GM19240 (cell line): ENCODE measurements at regions not wholly inside any gene's neighbourhood (a gene's known extent, or its start where the extent isn't known, plus 50 kb on each side); places are given as distances from the start of the nearest gene placed in this dataset.

ENCODE experiments used
- DNase-seq: peaks from one replicate; pipeline ENCODE4 v3.0.0; 2011; ENCODE audit warnings: low spot score; ENCODE audit not compliant: insufficient read length

DNA sequence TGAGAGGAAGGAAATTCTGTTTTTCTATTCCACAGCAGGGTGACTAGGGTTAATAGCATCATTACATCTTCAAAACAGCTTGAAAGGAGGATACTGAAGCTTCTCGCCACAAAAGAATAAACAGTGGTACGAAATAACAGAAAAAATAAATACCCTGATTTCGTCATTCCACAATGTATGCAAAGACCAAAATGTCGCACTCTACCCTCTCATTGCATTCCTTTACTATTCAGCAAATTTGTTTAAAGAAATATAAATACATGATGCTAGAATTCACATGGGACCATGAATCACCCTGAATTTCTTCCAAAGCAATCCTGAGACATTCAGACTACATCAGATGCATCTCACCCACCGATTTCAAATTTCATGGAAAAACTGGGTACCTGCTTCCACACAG is 112.3 kb upstream of the TOP3B start:
- DNase-seq = no peak

DNA sequence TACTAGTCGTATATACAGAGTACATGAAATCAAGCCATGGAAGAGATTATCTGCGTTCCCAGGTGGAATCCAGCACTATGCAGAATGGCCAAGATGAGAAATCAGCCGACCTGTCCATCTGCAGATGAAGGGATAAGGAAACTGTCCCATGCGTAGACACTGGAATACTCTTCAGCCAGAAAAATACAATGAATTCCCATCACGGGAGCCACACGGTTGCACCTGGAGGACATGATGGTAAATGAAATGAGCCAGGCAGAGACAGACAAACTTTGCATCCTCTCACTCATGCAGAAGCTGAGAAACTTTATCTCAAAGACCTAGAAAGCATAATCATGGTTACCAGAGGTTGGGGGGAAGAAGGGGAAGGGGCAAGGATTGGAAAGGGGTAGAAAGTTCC is 111.9 kb upstream of the TOP3B start:
- DNase-seq = no peak

DNA sequence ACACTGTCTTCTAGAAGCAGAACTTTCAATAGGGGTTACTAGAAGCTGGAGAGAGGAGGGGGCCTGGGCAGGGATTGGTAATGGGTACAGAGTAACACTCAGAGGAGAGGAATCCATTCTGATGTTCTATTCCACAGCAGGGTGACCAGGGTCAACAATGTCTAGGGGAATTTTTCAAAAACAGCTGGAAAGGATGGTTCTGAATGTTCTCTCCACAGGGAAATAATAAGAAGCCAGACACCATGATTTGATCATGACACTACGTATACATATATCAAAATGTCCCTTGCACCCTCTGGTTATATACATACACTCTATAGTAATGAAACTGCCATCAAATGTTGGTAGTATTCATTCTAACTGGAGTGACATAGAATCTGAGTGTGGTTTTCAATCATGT is 111.2 kb upstream of the TOP3B start:
- no peak for DNase-seq

DNA sequence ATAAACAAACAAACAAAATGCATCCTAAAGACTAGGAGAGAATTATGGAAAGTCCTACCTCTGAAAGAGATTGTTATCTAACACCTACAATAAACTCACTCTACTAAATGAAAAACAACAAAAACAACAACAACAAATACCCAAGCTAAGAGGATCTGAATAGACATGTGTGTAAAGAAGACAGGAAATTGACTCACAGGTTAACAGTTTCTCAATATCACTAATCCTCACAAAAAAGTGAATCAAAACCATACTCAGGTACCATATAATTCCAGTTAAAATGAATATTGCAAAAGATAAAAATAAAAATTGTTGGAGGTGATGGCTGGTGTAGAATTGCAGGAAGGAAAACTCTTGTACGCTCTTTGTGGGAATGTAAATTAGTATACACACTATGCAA is 110.4 kb upstream of the TOP3B start:
- DNase-seq = no peak

DNA sequence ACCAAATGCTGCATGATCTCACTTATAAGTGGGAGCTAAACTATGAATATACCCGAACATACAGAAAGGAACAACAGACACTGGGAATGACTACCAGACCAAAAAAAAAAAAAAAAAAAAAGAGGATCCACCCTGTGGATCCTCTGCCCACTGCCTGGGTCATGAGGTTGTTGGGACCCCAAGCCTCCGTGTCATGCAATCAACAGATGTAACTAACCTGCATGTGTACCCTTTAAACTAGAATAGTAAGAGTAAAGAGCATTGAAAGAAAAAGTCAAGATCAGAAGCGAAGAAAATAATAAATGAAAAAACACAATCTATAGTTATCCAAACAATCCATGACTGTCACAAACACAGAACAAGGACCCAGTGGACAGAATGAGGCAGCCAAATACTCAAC is 109.5 kb upstream of the TOP3B start:
- no peak for DNase-seq

DNA sequence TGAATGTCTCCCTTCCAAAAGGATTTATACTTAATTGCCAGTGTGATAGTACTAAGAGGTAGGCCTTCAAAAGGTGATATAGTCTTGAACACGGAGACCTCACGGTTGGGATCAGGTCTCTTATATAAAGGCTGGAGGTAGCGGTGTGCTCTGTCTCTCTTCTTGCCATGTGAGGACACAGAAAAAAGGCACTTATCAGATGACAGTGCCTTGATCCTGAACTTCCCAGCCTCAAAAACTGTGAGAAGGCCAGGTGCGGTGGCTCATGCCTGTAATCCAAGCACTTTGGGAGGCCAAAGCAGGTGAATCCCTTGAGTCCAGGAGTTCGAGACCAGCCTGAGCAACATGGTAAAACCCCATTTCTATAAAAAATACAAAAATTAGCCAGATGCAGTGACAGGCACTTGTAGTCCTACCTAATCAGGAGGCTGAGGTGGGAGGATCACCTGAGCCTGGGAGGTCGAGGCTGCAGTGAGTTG is 108.9 kb upstream of the TOP3B start:
- no peak for DNase-seq

DNA sequence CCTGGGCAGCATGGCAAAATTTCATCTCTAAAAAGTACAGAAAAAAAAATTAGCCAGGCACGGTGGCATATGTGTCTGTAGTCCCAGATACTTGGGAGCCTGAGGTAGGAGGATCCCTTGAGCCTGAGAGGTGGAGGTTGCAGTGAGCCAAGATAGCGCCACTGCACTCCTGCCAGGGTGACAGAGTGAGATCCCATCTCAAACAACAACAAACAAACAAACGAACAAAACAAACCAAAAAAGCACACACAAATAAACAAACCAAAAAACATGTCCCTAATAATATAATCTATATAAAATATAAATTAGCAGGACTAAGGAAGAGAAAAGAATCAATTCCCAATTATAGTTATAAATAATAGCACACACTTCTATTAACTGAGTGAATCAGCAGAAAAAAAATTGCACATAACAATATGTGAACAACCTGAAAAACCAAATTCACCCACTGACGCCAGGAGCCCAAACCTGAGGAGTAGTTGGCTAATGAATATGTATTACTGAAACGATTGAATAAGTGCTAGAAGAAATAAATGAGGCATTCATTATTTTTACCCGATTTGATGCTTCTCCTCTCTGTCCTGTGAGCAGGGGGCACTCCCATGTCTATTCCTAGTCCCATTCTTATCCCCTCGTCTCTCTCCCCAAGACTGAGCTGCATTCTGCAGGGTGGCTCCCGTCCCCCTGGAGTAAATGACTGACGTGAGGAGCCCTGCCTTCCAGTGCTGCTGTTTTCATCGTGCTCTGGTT is 108.2 kb upstream of the TOP3B start:
- DNase-seq = no peak

DNA sequence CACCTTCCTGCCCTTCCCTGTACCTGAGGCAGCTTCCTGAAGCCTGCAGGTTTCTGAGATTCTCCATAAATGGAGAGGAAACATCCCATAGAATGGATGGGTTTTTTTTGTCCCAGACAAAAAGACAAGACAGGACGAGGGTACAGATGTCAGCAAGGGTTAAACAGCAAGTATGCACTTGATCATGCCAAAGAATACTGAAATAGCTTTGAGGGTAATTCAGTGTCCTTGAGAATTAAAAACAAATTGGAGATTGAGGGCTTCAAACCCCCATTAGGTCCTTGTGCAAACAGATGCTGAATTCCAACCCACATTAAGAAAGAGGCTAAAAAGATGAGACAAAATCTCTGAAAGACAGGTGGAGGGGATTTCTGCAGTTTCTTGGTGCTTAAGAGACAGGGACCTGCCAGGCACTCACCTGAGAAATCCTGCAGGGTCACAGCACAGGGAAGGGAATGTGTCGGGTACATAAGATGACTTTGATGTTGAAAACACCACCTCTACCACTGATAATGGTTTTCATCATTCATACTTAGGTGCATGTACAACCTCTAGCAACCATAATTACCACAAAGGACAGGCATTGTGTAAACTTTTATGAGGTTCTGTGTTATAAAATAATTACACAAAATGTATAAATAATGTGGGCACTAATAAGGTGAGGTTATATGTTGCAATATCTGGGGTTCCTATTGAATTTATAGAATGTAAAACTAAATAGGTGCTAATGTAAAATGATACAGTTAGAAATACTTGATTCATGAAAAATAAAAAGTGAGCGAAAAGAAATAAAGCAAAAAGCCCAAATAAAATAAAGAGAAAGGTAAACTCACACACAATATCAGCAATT is 107.1 kb upstream of the TOP3B start:
- no peak for DNase-seq

DNA sequence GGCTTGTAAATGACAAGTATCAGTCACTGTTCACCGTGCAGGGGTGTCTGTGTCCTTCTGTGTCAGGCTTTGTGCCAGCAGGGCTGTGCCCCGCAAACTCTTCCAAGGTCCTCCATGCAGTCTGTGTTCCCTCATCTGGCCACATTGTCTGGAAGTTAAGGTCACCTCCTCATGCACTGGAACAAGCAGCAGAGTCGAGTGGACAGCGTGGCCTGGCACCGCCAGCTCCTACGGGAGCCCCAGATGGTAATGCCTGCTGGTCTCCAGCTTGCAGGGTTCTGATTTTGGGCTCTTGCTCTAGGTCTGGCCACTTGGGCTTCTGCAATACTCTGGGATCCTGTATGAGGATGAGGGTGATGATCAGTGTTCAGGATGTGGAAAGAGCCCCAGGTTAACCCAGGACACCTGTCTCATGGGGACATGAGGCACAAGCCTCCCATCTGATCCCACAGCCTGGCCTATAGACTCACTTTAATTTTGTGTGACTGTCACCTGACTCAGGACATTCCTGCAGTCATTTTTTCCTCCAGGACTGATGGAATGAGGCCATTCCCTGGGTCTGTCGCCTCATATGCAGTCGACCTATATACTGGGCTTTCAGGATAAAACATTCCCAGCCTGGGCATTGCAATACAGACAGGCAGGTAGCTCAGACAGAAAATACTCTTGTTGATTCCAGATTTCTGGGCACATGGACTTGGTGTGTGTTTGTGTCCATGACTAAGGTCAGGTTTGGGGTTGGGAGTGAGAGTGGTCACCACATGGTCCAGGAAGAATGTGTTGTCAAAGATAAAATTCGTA is 106.3 kb upstream of the TOP3B start:
- no peak for DNase-seq

DNA sequence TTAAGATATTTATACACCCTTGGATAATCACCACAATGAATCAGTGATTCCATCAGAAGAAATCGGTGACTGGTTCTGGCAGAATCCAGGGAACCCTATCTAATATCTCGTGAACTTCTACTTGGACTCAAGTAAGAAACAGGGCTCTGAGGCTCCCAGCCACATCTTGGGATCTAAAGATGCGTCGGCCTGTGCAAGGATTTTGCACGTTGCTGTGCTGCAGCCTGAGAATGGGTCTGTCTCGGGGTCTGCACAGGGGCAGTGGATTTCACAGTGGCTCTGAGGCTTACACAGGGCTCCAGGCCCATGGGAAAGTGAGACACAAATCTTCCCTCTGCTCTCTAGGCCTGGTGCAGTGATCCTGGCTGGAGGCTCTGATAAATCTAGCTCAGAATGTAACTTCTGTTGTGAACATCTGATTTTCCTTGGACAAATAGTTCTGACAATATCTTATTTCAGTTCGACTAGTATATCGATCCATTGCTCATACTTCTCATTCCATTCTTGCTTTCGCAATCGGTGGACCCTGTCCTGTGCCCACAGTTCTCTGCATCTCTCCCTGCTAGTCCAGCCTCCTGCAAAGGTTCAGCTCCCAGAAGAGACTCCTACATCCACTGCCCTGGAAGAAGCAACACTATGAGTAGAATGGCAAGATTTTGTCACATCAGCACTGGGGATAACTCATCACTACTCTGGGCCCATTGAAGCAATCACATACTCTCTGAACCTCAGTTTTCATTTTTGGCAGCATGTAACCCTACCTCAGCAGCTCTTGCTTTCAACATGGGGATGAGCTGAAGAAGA is 105.5 kb upstream of the TOP3B start:
- no peak for DNase-seq

DNA sequence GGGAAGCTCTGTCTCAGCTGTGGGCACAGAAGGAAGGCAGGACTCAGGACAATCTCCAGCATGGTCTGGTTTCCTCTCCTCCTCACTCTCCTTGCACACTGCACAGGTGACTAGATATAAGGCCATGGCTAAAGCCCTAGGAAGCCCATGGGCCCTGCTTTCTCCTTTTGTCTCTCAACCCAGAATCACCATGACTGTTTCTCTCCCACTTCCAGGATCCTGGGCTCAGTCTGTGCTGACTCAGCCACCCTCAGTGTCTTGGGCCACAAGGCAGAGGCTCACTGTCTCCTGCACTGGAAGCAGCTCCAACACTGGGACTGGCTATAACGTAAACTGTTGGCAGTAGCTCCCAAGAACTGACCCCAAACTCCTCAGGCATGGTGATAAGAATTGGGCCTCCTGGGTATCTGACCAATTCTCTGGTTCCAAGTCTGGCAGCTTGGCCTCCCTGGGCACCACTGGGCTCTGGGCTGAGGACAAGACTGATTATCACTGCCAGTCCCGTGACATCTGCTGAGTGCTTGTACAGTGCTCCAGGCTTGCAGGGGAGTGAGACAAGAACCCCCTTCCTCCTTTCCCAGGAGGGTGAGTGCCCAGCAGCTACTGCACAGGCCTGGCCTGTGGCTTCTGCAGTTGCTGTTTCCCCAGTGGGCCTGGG is 104.0 kb upstream of the TOP3B start:
- DNase-seq = no peak

DNA sequence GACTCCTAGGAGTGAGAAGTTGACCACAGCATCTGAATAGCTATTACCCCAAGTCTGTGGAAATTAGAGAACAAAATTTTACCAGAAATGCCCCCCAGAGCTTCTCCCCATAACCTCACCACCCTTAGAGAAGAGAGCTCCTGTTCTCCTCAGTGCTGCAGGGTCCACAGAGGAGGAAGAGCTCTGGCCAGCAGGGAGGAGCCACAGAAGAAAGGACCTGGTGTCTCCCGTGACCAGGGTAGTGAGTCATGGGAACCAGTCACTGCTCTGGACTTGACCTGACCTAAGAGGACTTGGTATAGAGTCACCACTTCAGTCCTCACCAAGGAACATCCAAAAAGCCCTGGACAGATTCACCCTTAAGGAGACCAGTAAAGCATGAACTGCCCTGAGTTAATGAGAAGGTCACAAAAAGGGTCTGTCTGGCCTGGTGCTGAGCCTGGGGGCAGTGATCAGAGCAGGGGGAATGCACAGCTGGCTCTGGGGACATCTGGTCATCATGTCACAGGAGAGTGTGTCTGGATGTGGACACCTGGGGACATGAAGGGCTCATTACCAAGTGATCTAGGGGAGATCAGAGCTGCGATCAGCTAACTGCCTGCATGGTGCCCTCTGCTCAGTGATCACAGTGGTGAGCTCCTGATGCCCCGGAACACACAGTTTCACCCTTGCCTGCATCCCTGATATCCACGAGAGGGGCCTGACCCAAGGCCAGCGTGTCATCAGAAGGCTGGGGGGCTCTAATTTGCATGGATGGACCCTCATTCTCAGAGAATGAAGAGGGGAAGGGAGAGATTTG is 103.3 kb upstream of the TOP3B start:
- no peak for DNase-seq

DNA sequence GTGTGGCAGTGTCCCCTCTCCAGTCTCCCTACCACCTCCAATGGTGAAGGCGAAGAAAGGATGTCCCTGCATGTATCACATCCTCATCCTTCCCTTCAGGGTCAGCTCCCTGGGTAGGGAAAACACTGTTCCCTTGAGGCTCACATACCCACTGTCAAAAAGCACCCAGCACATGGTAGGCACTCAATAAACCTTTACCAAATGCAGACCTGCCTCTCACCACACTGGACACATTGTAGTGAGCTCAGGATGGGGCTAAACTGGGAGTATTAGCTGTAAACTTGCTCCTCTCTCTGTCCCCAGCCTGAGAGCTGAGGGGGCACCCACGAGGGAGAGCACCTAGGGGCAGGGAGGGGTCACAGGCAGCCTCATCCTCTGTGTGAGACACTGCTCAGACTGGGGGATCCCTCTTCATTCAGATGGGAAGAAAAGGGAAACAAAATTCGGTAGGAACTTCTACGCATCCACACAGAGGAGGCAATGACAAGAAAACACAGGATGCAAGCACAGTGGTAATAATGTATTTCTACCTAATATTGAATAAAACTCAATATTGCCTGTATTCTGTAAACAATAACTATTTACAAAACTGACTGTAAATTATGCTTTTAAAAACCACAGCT is 101.6 kb upstream of the TOP3B start:
- no peak for DNase-seq

DNA sequence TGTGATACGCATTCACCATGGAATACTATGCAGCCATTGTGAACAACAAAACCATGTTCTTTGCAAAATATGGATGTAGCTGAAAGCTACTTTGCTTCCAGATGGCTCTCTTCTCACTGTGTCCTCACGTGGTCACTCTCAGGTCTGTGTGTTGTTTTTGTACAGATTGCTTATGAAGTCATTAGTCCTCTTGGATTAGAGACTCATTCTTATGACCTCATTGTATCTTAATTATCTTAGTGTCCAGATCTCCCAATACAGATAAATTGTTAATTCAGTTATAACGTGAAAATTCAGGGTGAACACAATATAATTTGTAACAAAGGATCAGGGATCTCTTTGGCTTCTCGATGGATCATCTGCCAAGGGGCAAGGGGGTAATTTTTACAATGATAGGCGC is 100.4 kb upstream of the TOP3B start:
- no peak for DNase-seq

DNA sequence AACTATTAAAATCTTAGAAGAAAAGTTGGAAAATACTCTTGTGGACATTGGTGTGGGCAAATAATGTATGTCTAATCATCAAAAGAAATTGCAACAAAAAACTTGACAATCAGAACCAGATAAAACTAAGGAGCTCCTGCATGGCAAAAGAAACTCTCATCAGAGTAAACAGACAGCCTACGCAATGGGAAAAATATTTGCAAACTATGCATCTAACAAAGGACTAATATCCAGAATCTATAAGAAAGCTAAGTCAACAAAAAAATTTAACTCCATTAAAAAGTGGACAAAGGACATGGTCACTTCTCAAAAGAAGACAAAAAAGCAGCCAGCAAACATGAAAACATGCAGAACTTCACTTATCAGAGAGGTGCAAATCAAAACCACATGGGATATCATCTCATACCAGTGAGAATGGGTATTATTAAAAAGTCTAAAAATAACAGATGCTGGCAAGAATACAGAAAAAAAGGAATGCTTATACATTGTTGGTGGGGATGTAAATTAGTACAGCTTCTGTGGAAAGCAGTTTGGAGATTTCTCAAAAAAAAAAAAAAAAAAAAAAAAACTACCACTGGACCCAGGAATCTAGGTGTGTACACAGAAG is 99.7 kb upstream of the TOP3B start:
- DNase-seq = no peak

DNA sequence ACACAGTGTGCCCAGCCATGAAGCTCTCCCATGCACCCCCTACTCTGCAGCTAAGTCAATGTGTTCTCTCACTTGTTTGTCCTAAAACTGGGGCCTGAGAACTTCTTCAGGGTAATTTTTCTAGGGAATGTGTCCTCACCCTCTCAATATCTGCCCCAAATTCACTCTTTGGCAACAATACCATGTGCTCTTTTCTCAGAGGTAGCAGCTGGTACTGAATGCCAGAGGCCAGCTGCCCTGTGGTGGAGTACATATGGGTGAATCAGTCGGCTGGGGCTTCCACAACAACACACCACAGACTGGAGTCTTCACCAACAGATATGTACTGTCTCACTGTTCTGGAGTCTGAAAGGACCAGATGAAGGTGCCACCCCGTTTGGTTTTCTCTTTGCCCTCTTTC is 97.7 kb upstream of the TOP3B start:
- no peak for DNase-seq

DNA sequence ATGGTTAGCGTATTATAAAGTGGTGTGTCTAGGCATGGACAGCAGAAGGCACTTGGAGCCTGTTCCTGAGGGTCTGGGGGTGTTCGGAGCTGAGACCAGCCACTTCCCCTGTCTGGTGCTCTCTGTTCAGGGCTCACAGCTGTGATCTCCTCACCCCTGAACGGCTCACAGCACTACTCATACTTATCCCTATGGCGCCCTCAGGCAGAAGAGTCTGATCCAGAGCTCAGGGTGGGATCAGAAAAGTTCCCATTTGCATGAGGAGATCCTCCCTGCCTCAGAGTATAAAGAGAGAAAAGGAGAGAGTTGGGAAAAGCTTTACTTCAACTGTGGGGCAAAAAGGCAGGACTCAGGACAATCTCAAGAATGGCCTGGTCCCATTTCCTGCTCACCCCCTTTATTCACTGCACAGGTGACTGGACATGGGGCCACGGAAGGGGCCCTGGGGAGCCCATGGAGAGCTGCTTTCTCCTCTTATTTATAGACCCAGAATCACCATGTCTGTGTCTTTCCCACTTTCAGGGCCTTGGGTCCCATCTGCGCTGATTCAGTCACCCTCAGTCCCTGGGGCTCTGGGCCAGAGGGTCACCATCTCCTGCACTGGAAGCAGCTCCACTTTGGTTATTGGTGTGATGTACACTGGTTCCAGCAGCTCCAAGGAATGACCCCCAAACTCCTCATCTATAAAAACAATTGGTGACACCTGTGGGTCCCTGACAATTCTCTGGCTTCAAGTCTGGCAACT is 97.0 kb upstream of the TOP3B start:
- DNase-seq = no peak

DNA sequence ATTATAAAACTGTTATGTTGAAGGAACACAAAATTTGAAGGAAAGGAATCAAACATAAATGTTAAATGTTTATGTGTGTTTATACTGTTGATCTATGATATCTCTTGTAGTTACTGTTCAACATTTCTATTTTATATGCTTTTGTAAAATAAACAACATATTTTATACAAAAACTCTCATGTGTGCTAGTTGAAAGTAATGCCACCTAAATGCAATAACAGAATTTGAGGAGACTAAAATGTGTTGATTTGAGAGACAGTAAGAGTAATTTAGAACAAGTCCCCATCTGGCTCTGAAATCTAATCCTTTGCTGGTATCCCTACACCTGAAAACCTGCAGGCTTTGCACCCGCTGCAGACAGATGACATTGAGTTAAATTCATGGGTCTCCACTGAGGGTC is 95.7 kb upstream of the TOP3B start:
- no peak for DNase-seq
